ENCODE measurements at regions not wholly inside any gene's neighbourhood (a gene's known extent, or its start where the extent isn't known, plus 50 kb on each side); places are given as distances from the start of the nearest gene placed in this dataset.
A peak's percentile ranks its signal among the peaks of the same experiment; 100 is the strongest.

GRCh38 chr5:24102010-24102409 lies 542.8 kb downstream of the CDH10 start:
- Histone ChIP-seq H2BK120ac (ENCODE audit: low read depth, low read length) (no peak overlapping the region), H3K27ac (replicated peaks; ENCODE audit: low read length) (no peak overlapping the region)
- no CpG with 5 or more reads among the region's 2 CpGs for WGBS, 2 donors (ENCODE audit: extremely low coverage in 2 of 2, insufficient read length in 2 of 2, insufficient replicate concordance in 1 of 2)

DNA sequence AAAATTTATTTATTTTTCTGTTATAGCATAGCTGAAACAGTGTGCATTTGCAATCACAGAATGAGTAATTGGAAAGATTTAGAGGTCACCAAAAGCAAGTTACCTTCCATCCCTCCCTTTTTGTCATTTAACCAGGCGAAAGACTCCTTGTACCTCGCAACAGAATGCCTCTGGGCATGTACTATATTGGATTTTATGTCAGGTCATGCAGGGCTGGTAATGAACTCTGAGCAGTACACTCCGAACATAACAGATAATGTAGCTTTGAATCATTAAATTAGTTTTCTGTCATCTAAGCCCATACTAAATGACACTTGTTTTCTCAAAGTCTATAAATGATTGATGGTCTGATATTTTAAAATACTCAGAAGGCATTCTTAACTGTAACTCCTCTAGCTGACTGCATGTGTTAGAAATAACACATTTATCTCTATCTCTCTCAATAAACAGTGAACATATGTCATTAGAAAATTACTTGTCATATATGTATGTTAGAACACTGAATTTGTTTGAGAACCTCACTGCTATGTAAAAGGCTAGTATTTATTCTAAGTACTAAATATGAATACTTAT lies 541.2 kb downstream of the CDH10 start:
- no peak overlapping the region for H3K14ac ChIP-seq (ENCODE audit: low read length)
- H3K18ac ChIP-seq (ENCODE audit: low read length), result no peak overlapping the region
- H2BK120ac ChIP-seq (ENCODE audit: low read depth, low read length), result no peak overlapping the region
- no peak overlapping the region for H3K27ac ChIP-seq (replicated peaks; ENCODE audit: low read length)
- no CpG with 5 or more reads among the region's 3 CpGs for WGBS, 2 donors (ENCODE audit: extremely low coverage in 2 of 2, insufficient read length in 2 of 2, insufficient replicate concordance in 1 of 2)
- no peak overlapping the region for H2BK5ac ChIP-seq (ENCODE audit: low read length)
- H2BK15ac ChIP-seq (ENCODE audit: low read length), result no peak overlapping the region
- H3K79me1 ChIP-seq (ENCODE audit: low read depth, low read length), result no peaks in the 10 kb centered on the region
- no peaks in the 10 kb centered on the region for H3K27me3 ChIP-seq (ENCODE audit: control insufficient read depth in 3 of 3, insufficient read depth in 3 of 3, low read depth in 1 of 3, low read length in 3 of 3)
- no peak overlapping the region for H4K8ac ChIP-seq (ENCODE audit: low read depth, low read length)
- no peak overlapping the region for H3K9ac ChIP-seq (ENCODE audit: low read depth, low read length, poor library complexity)
- no peak overlapping the region for H2AK5ac ChIP-seq (ENCODE audit: low read depth, low read length)
- no peak overlapping the region for H3K4ac ChIP-seq (ENCODE audit: low read length)
- H3K23ac ChIP-seq (ENCODE audit: low read depth, low read length, poor library complexity), result no peak overlapping the region
- H2AFZ ChIP-seq (ENCODE audit: low read length), result no peak overlapping the region
- H3K4me2 ChIP-seq (ENCODE audit: insufficient read depth, low read length, poor library complexity, severe bottlenecking), result no peak overlapping the region
- H3K36me3 ChIP-seq (replicated peaks in 1 of 2; ENCODE audit: control insufficient read depth in 2 of 2, insufficient read depth in 2 of 2, low read length in 2 of 2), result no peaks in the 10 kb centered on the region
- H3K4me1 ChIP-seq (ENCODE audit: control insufficient read depth in 2 of 2, insufficient read depth in 1 of 2, low read depth in 1 of 2, low read length in 2 of 2), result no peaks in the 10 kb centered on the region
- no peaks in the 10 kb centered on the region for H3K9me3 ChIP-seq (replicated peaks in 1 of 2; ENCODE audit: control insufficient read depth in 2 of 2, insufficient read depth in 1 of 2, low read depth in 1 of 2, low read length in 2 of 2)
- H4K91ac ChIP-seq (ENCODE audit: low read depth, low read length, poor library complexity), result no peak overlapping the region
- H2BK12ac ChIP-seq (ENCODE audit: low read length), result no peak overlapping the region
- DNase-seq (ENCODE audit: low spot score), result no peak
- no peak overlapping the region for H3K4me3 ChIP-seq (ENCODE audit: low read length in 2 of 2)

More at GRCh38 chr5:24102010-24102409, 542.8 kb downstream of the CDH10 start:
- H2BK5ac ChIP-seq (ENCODE audit: low read length), result no peak overlapping the region
- no peak overlapping the region for H3K4me3 ChIP-seq (ENCODE audit: low read length in 2 of 2)
- no peaks in the 10 kb centered on the region for H3K36me3 ChIP-seq (replicated peaks in 1 of 2; ENCODE audit: control insufficient read depth in 2 of 2, insufficient read depth in 2 of 2, low read length in 2 of 2)
- no peaks in the 10 kb centered on the region for H3K4me1 ChIP-seq (ENCODE audit: control insufficient read depth in 2 of 2, insufficient read depth in 1 of 2, low read depth in 1 of 2, low read length in 2 of 2)
- no peak overlapping the region for H3K4ac ChIP-seq (ENCODE audit: low read length)
- no peak for DNase-seq (ENCODE audit: low spot score)
- H2BK15ac ChIP-seq (ENCODE audit: low read length), result no peak overlapping the region
- H3K18ac ChIP-seq (ENCODE audit: low read length), result no peak overlapping the region
- H3K27me3 ChIP-seq (ENCODE audit: control insufficient read depth in 3 of 3, insufficient read depth in 3 of 3, low read depth in 1 of 3, low read length in 3 of 3), result no peaks in the 10 kb centered on the region
- no peak overlapping the region for H2AFZ ChIP-seq (ENCODE audit: low read length)
- no peaks in the 10 kb centered on the region for H3K9me3 ChIP-seq (replicated peaks in 1 of 2; ENCODE audit: control insufficient read depth in 2 of 2, insufficient read depth in 1 of 2, low read depth in 1 of 2, low read length in 2 of 2)
- H3K14ac ChIP-seq (ENCODE audit: low read length), result no peak overlapping the region
- no peak overlapping the region for H4K8ac ChIP-seq (ENCODE audit: low read depth, low read length)
- H2AK5ac ChIP-seq (ENCODE audit: low read depth, low read length), result no peak overlapping the region
- H3K23ac ChIP-seq (ENCODE audit: low read depth, low read length, poor library complexity), result no peak overlapping the region
- H4K91ac ChIP-seq (ENCODE audit: low read depth, low read length, poor library complexity), result no peak overlapping the region
- no peak overlapping the region for H3K4me2 ChIP-seq (ENCODE audit: insufficient read depth, low read length, poor library complexity, severe bottlenecking)
- H3K79me1 ChIP-seq (ENCODE audit: low read depth, low read length), result no peaks in the 10 kb centered on the region
- no peak overlapping the region for H3K9ac ChIP-seq (ENCODE audit: low read depth, low read length, poor library complexity)
- no peak overlapping the region for H2BK12ac ChIP-seq (ENCODE audit: low read length)

DNA sequence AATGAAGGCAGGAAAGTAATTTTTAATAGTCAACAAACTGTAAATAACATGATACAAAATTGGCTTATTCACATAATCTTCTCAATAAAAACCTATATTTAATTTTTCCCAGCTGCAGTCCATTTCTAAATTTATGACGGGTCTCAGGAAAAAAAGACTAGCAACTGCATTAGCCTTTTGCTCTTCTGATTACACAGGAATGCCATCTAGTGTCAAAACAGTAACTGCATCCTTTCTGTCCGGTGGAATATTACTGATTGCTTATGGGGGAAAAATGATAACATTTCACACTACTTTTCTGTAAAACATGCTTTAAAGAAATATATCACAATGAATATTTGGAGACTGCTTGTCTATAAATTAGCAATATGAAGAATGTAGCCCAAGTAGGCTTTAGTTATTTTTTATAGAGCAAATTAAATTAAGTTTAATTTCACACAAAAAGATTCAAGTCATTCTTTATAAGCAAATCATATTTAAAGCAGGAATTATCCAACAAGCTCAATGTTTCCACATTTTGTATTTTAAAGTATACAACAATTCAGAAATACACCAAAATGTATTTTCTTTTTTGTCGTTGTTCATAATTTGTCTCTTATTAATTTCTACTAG lies 534.7 kb downstream of the CDH10 start:
- H3K9ac ChIP-seq (ENCODE audit: low read depth, low read length, poor library complexity), result no peak overlapping the region
- no peak overlapping the region for H2BK12ac ChIP-seq (ENCODE audit: low read length)
- no peak overlapping the region for H3K4ac ChIP-seq (ENCODE audit: low read length)

DNA sequence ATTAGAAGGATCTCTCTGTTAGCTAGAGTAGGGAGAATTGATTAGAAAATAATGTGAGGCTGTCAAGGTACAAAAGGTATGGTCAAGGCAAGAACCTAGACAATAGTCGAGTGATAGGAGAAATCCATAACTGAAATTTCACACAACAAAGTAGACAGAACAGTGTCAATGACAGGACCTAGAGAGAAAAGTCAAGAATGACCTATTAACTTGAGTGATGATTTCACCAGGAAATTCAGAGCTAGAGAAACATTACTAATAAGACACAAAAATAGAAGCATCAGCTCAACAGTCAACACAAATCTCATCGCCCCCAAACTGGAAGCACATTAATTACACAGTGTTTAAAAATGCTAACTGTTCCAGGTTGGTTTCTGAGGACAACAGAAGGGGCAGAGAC lies 532.4 kb downstream of the CDH10 start:
- Histone ChIP-seq H3K27ac (replicated peaks; ENCODE audit: low read length) (no peak overlapping the region), H3K9me3 (replicated peaks in 1 of 2; ENCODE audit: control insufficient read depth in 2 of 2, insufficient read depth in 1 of 2, low read depth in 1 of 2, low read length in 2 of 2) (no peaks in the 10 kb centered on the region), H2BK12ac (ENCODE audit: low read length) (no peak overlapping the region), H3K27me3 (ENCODE audit: control insufficient read depth in 3 of 3, insufficient read depth in 3 of 3, low read depth in 1 of 3, low read length in 3 of 3) (no peaks in the 10 kb centered on the region), H3K79me1 (ENCODE audit: low read depth, low read length) (no peaks in the 10 kb centered on the region), H3K18ac (ENCODE audit: low read length) (no peak overlapping the region), H3K4me2 (ENCODE audit: insufficient read depth, low read length, poor library complexity, severe bottlenecking) (no peak overlapping the region), H3K9ac (ENCODE audit: low read depth, low read length, poor library complexity) (no peak overlapping the region), H2BK15ac (ENCODE audit: low read length) (no peak overlapping the region), H3K4me1 (ENCODE audit: control insufficient read depth in 2 of 2, insufficient read depth in 1 of 2, low read depth in 1 of 2, low read length in 2 of 2) (no peaks in the 10 kb centered on the region), H3K4me3 (ENCODE audit: low read length in 2 of 2) (no peak overlapping the region), H3K23ac (ENCODE audit: low read depth, low read length, poor library complexity) (no peak overlapping the region), H3K4ac (ENCODE audit: low read length) (no peak overlapping the region), H2AFZ (ENCODE audit: low read length) (no peak overlapping the region), H4K91ac (ENCODE audit: low read depth, low read length, poor library complexity) (no peak overlapping the region), H3K14ac (ENCODE audit: low read length) (no peak overlapping the region), H2BK120ac (ENCODE audit: low read depth, low read length) (no peak overlapping the region), H2BK5ac (ENCODE audit: low read length) (no peak overlapping the region), H4K8ac (ENCODE audit: low read depth, low read length) (no peak overlapping the region), H2AK5ac (ENCODE audit: low read depth, low read length) (no peak overlapping the region), H3K36me3 (replicated peaks in 1 of 2; ENCODE audit: control insufficient read depth in 2 of 2, insufficient read depth in 2 of 2, low read length in 2 of 2) (no peaks in the 10 kb centered on the region)
- no CpG with 5 or more reads among the region's 2 CpGs for WGBS, 2 donors (ENCODE audit: extremely low coverage in 2 of 2, insufficient read length in 2 of 2, insufficient replicate concordance in 1 of 2)
- no peak for DNase-seq (ENCODE audit: low spot score)

More for the DNA sequence above, 534.7 kb downstream of the CDH10 start:
- Histone ChIP-seq H2AK5ac (ENCODE audit: low read depth, low read length) (no peak overlapping the region), H3K27ac (replicated peaks; ENCODE audit: low read length) (no peak overlapping the region), H3K4me3 (ENCODE audit: low read length in 2 of 2) (no peak overlapping the region), H3K9me3 (replicated peaks in 1 of 2; ENCODE audit: control insufficient read depth in 2 of 2, insufficient read depth in 1 of 2, low read depth in 1 of 2, low read length in 2 of 2) (no peaks in the 10 kb centered on the region), H2AFZ (ENCODE audit: low read length) (no peak overlapping the region), H4K91ac (ENCODE audit: low read depth, low read length, poor library complexity) (no peak overlapping the region), H2BK120ac (ENCODE audit: low read depth, low read length) (no peak overlapping the region), H2BK15ac (ENCODE audit: low read length) (no peak overlapping the region), H3K36me3 (replicated peaks in 1 of 2; ENCODE audit: control insufficient read depth in 2 of 2, insufficient read depth in 2 of 2, low read length in 2 of 2) (no peaks in the 10 kb centered on the region), H2BK5ac (ENCODE audit: low read length) (no peak overlapping the region), H3K14ac (ENCODE audit: low read length) (no peak overlapping the region), H3K4me1 (ENCODE audit: control insufficient read depth in 2 of 2, insufficient read depth in 1 of 2, low read depth in 1 of 2, low read length in 2 of 2) (no peaks in the 10 kb centered on the region), H3K23ac (ENCODE audit: low read depth, low read length, poor library complexity) (no peak overlapping the region), H3K27me3 (ENCODE audit: control insufficient read depth in 3 of 3, insufficient read depth in 3 of 3, low read depth in 1 of 3, low read length in 3 of 3) (no peaks in the 10 kb centered on the region), H4K8ac (ENCODE audit: low read depth, low read length) (no peak overlapping the region), H3K18ac (ENCODE audit: low read length) (no peak overlapping the region), H3K79me1 (ENCODE audit: low read depth, low read length) (no peaks in the 10 kb centered on the region), H3K4me2 (ENCODE audit: insufficient read depth, low read length, poor library complexity, severe bottlenecking) (no peak overlapping the region)
- DNase-seq (ENCODE audit: low spot score), result peak; percentile 2
- no CpG with 5 or more reads among the region's 3 CpGs for WGBS, 2 donors (ENCODE audit: extremely low coverage in 2 of 2, insufficient read length in 2 of 2, insufficient replicate concordance in 1 of 2)
